DLD1 (cell line): ENCODE measurements at regions not wholly inside any gene's neighbourhood (a gene's known extent, or its start where the extent isn't known, plus 50 kb on each side); places are given as distances from the start of the nearest gene placed in this dataset.

ENCODE experiments used
- in situ Hi-C: cut with HindIII; loops from 2 replicates; pipeline ENCODE4 v1.10.0; 2017; ENCODE audit warnings: low sequenced_read_pairs

- in situ Hi-C loops = no loop called here
Observed at GRCh38 chr18:32621034-32621433, 150.4 kb upstream of the GAREM1 start.

GRCh38 chr18:32618546-32618945, 147.9 kb upstream of the GAREM1 start:
- in situ Hi-C loops = no loop called here

- in situ Hi-C loops = no loop called here
Observed at GRCh38 chr18:32613821-32614220, 143.1 kb upstream of the GAREM1 start.

GRCh38 chr18:32612651-32613050, 142.0 kb upstream of the GAREM1 start:
- in situ Hi-C loops = no loop called here

- in situ Hi-C loops = no loop called here
Observed at GRCh38 chr18:32610176-32610575, 139.5 kb upstream of the GAREM1 start.

GRCh38 chr18:32607816-32608215, 137.1 kb upstream of the GAREM1 start:
- in situ Hi-C loops = no loop called here

GRCh38 chr18:32598144-32598543, 127.5 kb upstream of the GAREM1 start:
- in situ Hi-C loops = no loop called here

GRCh38 chr18:32596501-32596900, 125.8 kb upstream of the GAREM1 start:
- in situ Hi-C loops = no loop called here

GRCh38 chr18:32595832-32596231, 125.2 kb upstream of the GAREM1 start:
- in situ Hi-C loops = no loop called here

- in situ Hi-C loops = no loop called here
Observed at GRCh38 chr18:32588191-32588590, 117.5 kb upstream of the GAREM1 start.

- in situ Hi-C loops = no loop called here
Observed at GRCh38 chr18:32583431-32583830, 112.7 kb upstream of the GAREM1 start.

GRCh38 chr18:32582455-32582854, 111.8 kb upstream of the GAREM1 start:
- in situ Hi-C loops = no loop called here

GRCh38 chr18:32577561-32577960, 106.9 kb upstream of the GAREM1 start:
- in situ Hi-C loops = no loop called here

- in situ Hi-C loops = no loop called here
Observed at GRCh38 chr18:32576296-32576916, 105.7 kb upstream of the GAREM1 start.

- in situ Hi-C loops = no loop called here
Observed at GRCh38 chr18:32566960-32567359, 96.3 kb upstream of the GAREM1 start.

GRCh38 chr18:32553640-32554365, 83.1 kb upstream of the GAREM1 start:
- in situ Hi-C loops = no loop called here

GRCh38 chr18:32553174-32553573, 82.5 kb upstream of the GAREM1 start:
- in situ Hi-C loops = no loop called here

- in situ Hi-C loops = no loop called here
Observed at GRCh38 chr18:32552421-32553030, 81.8 kb upstream of the GAREM1 start.

- in situ Hi-C loops = no loop called here
Observed at GRCh38 chr18:32550963-32551362, 80.3 kb upstream of the GAREM1 start.

GRCh38 chr18:32549248-32550110, 78.8 kb upstream of the GAREM1 start:
- in situ Hi-C loops = loop anchor here (10.0 kb wide), 1 partner anchor 385 kb away; no protein-coding TSS in a partner anchor

GRCh38 chr18:32548688-32549087, 78.0 kb upstream of the GAREM1 start:
- in situ Hi-C loops = loop anchor here (10.0 kb wide), 1 partner anchor 384 kb away; no protein-coding TSS in a partner anchor
